Panc1 (cell line): ENCODE measurements at regions not wholly inside any gene's neighbourhood (a gene's known extent, or its start where the extent isn't known, plus 50 kb on each side); places are given as distances from the start of the nearest gene placed in this dataset.

Source experiments
- ATAC-seq: fragments of 200-7000 bp; cut with Tn5 transposase; 2 replicates; pipeline ENCODE4 v1.9.1; 2020; ENCODE audit warnings: mild to moderate bottlenecking, moderate library complexity
- BruUV-seq: library from RNA; stranded (reverse); fragments of 400-500 nt; replicated peaks from 2 replicates; lab custom pipeline; 2021; lab: Mats Ljungman, UMichigan
- CTCF ChIA-PET: fragments of 300-600 bp; sonication (Branson Sonifier 250); formaldehyde crosslinking; loops from one replicate; lab custom pipeline; 2022; ENCODE audit warnings: antibody characterized with exemption; lab: Charles Lee
- POLR2A ChIA-PET: fragments of 300-600 bp; sonication (Branson Sonifier 250); formaldehyde crosslinking; loops from one replicate; lab custom pipeline; 2022; ENCODE audit warnings: antibody characterized with exemption; lab: Charles Lee
- DNase-seq: peaks from one replicate; pipeline ENCODE4 v3.0.0-alpha.2; 2010; ENCODE audit warnings: low read depth, low spot score
- H3K27ac ChIP-seq: 2 replicates; pipeline ENCODE4 v1.5.1; 2011; ENCODE audit warnings: mild to moderate bottlenecking, low read length, inconsistent platforms
- H3K27me3 ChIP-seq: fragments of 200-500 bp; sonication (Bioruptor generic); 2 replicates; pipeline ENCODE4 v1.6.0; 2014; ENCODE audit warnings: low read length, inconsistent platforms; ENCODE audit not compliant: control insufficient read depth, insufficient read depth
- H3K36me3 ChIP-seq: fragments of 200-500 bp; sonication (Bioruptor generic); 2 replicates; pipeline ENCODE4 v1.5.1; 2014; ENCODE audit warnings: inconsistent platforms, mild to moderate bottlenecking, low read length, moderate library complexity; ENCODE audit not compliant: control insufficient read depth, insufficient read depth
- H3K4me1 ChIP-seq: 2 replicates; pipeline ENCODE4 v1.5.1; 2011; ENCODE audit warnings: inconsistent platforms, mild to moderate bottlenecking, low read length, moderate library complexity; ENCODE audit not compliant: control insufficient read depth, insufficient read depth
- H3K4me3 ChIP-seq, 2 experiments: 2 replicates each; pipeline ENCODE4 v1.5.1; 2011 to 2012; ENCODE audit warnings: low read depth in 2 of 2, low read length in 2 of 2, mild to moderate bottlenecking in 2 of 2, inconsistent platforms in 1 of 2, moderate library complexity in 1 of 2
- H3K9me3 ChIP-seq: fragments of 200-500 bp; sonication (Bioruptor generic); 2 replicates; pipeline ENCODE4 v1.5.1; 2014; ENCODE audit warnings: low read depth, mild to moderate bottlenecking, inconsistent platforms, low read length, moderate library complexity; ENCODE audit not compliant: control insufficient read depth, insufficient read depth
- POLR2AphosphoS5 ChIP-seq: IDR thresholded peaks from 2 replicates; pipeline ENCODE4 v1.6.1; 2012; ENCODE audit warnings: mild to moderate bottlenecking, low read depth, low read length, moderate library complexity
- SIN3A ChIP-seq: IDR thresholded peaks from 2 replicates; pipeline ENCODE4 v1.6.1; 2012; ENCODE audit warnings: low read depth, mild to moderate bottlenecking, low read length, moderate library complexity, borderline replicate concordance; ENCODE audit not compliant: insufficient read depth
- TCF7L2 ChIP-seq: IDR thresholded peaks from 2 replicates; pipeline ENCODE4 v1.6.1; 2011; ENCODE audit warnings: mild to moderate bottlenecking, low read depth, low read length, inconsistent platforms
- in situ Hi-C: cut with HindIII; loops from 2 replicates; pipeline ENCODE4 v1.10.0; 2016; ENCODE audit warnings: low sequenced_read_pairs, low pct_unique_long_range_greater_than_20kb
- intact Hi-C: fragments of 100-400 bp; cut with micrococcal nuclease; formaldehyde crosslinking; loops from one replicate; pipeline ENCODE4 v1.10.0; 2022; ENCODE audit not compliant: unreplicated experiment
- TF ChIP-seq, protein P1 (sequence below), 2 experiments: IDR thresholded peaks; 2 replicates each; pipeline ENCODE4 v1.6.1; 2011 to 2012; ENCODE audit warnings: low read depth in 2 of 2, control low read depth in 1 of 2, low read length in 1 of 2, mild to moderate bottlenecking in 1 of 2, moderate library complexity in 1 of 2; ENCODE audit not compliant: insufficient read depth in 1 of 2
- TF ChIP-seq, protein P2 (sequence below): fragments of 450-650 bp; IDR thresholded peaks from 2 replicates; pipeline ENCODE4 v1.5.1; 2017; ENCODE audit warnings: mild to moderate bottlenecking

DNA sequence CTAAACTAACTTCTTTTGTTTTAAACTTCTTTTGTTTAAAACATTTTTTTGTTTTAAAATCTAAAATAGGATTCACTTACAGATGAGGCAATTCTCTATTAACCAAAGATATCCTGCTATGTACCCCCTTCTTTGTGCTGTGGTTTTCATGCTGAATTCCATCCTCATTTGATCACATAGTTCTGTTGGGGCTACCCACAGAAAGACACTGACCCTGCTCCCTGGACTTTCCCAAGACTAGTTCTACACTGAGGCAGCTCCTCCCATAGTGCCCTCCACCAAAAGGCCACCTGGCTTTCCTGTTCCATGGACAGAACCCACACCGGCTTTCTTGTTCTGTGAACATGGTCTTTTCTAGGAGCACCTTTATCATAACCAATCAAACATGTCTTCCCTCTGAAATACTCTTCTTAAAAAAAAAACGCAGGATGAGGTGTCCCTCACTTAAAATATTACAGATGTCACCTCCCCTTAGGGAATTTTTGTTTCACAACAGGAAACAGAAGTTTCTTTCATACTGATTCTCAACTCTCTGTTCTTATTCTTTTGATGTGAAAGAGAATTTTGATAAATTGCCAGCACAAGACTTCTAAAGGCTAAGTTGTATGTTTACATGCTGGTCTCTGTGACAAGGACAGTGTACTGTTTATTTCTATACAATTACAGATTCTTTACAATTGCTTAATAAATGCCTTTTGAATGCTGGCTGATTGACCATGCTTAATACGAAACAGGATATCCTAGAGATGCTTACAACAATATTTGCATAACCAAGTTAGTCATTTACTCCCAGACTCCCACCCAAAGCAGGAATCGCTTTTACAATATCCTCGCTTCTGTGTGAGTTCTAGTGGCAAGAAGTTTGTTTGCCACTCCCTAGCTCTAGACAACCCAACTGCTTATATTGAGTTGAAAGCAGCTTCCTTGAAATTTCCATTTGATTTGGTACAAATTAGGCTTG lies 300.4 kb downstream of the DTWD2 start:
- no peaks in the 10 kb centered on the region for H3K4me1 ChIP-seq
- no TSS peak for BruUV-seq
- ChIA-PET POLR2A (no interaction called here), CTCF (no interaction called here)
- H3K4me3 ChIP-seq = no peak overlapping the region
- no peaks in the 10 kb centered on the region for H3K9me3 ChIP-seq
- in situ Hi-C loops (no loop called here), intact Hi-C loops (no loop called here)
- ATAC-seq (no peak), DNase-seq (no peak)
- TF ChIP-seq SIN3A (no peak), POLR2AphosphoS5 (no peak), TCF7L2 (no peak)
- TF ChIP-seq, protein P1, sequence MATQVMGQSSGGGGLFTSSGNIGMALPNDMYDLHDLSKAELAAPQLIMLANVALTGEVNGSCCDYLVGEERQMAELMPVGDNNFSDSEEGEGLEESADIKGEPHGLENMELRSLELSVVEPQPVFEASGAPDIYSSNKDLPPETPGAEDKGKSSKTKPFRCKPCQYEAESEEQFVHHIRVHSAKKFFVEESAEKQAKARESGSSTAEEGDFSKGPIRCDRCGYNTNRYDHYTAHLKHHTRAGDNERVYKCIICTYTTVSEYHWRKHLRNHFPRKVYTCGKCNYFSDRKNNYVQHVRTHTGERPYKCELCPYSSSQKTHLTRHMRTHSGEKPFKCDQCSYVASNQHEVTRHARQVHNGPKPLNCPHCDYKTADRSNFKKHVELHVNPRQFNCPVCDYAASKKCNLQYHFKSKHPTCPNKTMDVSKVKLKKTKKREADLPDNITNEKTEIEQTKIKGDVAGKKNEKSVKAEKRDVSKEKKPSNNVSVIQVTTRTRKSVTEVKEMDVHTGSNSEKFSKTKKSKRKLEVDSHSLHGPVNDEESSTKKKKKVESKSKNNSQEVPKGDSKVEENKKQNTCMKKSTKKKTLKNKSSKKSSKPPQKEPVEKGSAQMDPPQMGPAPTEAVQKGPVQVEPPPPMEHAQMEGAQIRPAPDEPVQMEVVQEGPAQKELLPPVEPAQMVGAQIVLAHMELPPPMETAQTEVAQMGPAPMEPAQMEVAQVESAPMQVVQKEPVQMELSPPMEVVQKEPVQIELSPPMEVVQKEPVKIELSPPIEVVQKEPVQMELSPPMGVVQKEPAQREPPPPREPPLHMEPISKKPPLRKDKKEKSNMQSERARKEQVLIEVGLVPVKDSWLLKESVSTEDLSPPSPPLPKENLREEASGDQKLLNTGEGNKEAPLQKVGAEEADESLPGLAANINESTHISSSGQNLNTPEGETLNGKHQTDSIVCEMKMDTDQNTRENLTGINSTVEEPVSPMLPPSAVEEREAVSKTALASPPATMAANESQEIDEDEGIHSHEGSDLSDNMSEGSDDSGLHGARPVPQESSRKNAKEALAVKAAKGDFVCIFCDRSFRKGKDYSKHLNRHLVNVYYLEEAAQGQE (IDR thresholded peaks at IDR 0.05; ENCODE audit: insufficient read depth in 1 of 2, low read depth in 2 of 2, low read length in 1 of 2) = no peak
- TF ChIP-seq, protein P2, sequence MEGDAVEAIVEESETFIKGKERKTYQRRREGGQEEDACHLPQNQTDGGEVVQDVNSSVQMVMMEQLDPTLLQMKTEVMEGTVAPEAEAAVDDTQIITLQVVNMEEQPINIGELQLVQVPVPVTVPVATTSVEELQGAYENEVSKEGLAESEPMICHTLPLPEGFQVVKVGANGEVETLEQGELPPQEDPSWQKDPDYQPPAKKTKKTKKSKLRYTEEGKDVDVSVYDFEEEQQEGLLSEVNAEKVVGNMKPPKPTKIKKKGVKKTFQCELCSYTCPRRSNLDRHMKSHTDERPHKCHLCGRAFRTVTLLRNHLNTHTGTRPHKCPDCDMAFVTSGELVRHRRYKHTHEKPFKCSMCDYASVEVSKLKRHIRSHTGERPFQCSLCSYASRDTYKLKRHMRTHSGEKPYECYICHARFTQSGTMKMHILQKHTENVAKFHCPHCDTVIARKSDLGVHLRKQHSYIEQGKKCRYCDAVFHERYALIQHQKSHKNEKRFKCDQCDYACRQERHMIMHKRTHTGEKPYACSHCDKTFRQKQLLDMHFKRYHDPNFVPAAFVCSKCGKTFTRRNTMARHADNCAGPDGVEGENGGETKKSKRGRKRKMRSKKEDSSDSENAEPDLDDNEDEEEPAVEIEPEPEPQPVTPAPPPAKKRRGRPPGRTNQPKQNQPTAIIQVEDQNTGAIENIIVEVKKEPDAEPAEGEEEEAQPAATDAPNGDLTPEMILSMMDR = no peak
- no peak overlapping the region for H3K27ac ChIP-seq
- H3K36me3 ChIP-seq = no peaks in the 10 kb centered on the region
- H3K27me3 ChIP-seq = no peaks in the 10 kb centered on the region

DNA sequence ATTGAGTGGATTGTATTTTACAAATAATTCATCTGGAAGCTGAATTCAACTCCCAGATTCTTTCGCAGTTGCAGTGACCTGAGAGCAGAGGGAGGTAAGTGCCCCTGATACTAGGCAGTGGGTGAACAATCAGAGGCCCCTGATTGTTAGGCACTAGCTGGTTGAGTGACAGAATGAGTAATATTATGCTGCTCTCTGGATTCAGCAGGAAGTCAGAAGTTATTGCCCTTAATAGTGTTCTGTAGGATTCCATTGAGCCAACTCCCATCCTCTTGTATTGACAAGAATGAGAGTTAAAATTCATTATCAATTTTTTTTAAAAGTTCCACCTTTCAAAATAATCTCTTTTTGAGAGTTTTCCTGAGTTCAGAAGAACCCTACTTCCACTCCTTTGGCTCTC lies 301.2 kb downstream of the DTWD2 start:
- in situ Hi-C loops (no loop called here), intact Hi-C loops (no loop called here)
- no peaks in the 10 kb centered on the region for H3K4me1 ChIP-seq
- H3K27ac ChIP-seq = no peak overlapping the region
- BruUV-seq = no TSS peak
- H3K27me3 ChIP-seq = no peaks in the 10 kb centered on the region
- ChIA-PET CTCF (no interaction called here), POLR2A (no interaction called here)
- ATAC-seq (no peak), DNase-seq (no peak)
- H3K4me3 ChIP-seq = no peak overlapping the region
- no peaks in the 10 kb centered on the region for H3K36me3 ChIP-seq
- TF ChIP-seq, protein P1 (IDR thresholded peaks at IDR 0.05; ENCODE audit: insufficient read depth in 1 of 2, low read depth in 2 of 2, low read length in 1 of 2) = no peak
- TF ChIP-seq POLR2AphosphoS5 (no peak), TCF7L2 (no peak), SIN3A (no peak)
- TF ChIP-seq, protein P2 = no peak
- no peaks in the 10 kb centered on the region for H3K9me3 ChIP-seq
